ENCODE measurements at regions not wholly inside any gene's neighbourhood (a gene's known extent, or its start where the extent isn't known, plus 50 kb on each side); places are given as distances from the start of the nearest gene placed in this dataset.

GRCh38 chr13:76091076-76091475 is 454.9 kb downstream of the LMO7 start:
- WGBS, 2 experiments (ENCODE audit: extremely low coverage in 1 of 2, insufficient coverage in 1 of 2, insufficient read length in 1 of 2, insufficient replicate concordance in 2 of 2, low coverage in 1 of 2, low lambda C conversion rate in 2 of 2, missing lambda C conversion rate in 1 of 2) = 78% methylated on average over 4 of the region's 4 CpGs; no CpG with 5 or more reads in 1 of the 2 experiments
- no peak overlapping the region for H4K5ac ChIP-seq (ENCODE audit: insufficient read length, low read depth, low read length)
- H2BK20ac ChIP-seq (ENCODE audit: low read length) = no peak overlapping the region
- ChIA-PET CTCF (ENCODE audit: partially characterized antibody) (no interaction called here), POLR2A (ENCODE audit: partially characterized antibody) (no interaction called here)
- peaks cover 10 to 15% of the 10 kb centered on the region in 2 experiments for H3K9me3 ChIP-seq (ENCODE audit: insufficient read depth in 2 of 2, low read depth in 1 of 2, low read length in 1 of 2)
- DNase-seq (ENCODE audit: low read depth in 1 of 2, low spot score in 2 of 2) (no peak), FAIRE-seq (no peak)
- H2AFZ ChIP-seq (ENCODE audit: low read length) = no peak overlapping the region
- H3K4ac ChIP-seq (replicated peaks; ENCODE audit: insufficient read length, low read depth, low read length) = no peak overlapping the region
- H2AK5ac ChIP-seq (ENCODE audit: low read depth, low read length) = no peak overlapping the region
- no peak overlapping the region for H3K9ac ChIP-seq (replicated peaks in 1 of 4; ENCODE audit: extremely low read depth in 1 of 4, low read depth in 3 of 4, low read length in 3 of 4)
- H3K14ac ChIP-seq (ENCODE audit: insufficient read length) = no peak overlapping the region
- H3K79me1 ChIP-seq (ENCODE audit: low read depth, low read length) = no peaks in the 10 kb centered on the region
- no peaks in the 10 kb centered on the region for H3K23me2 ChIP-seq (ENCODE audit: low read depth, low read length)
- no peak overlapping the region for H2BK15ac ChIP-seq (ENCODE audit: low read length)
- no peak overlapping the region for H3K18ac ChIP-seq (ENCODE audit: extremely low read depth, low read length)
- no peak overlapping the region for H2BK12ac ChIP-seq (ENCODE audit: low read depth, low read length)
- no peak overlapping the region for H4K8ac ChIP-seq (ENCODE audit: extremely low read depth, insufficient read depth, low read length)
- no peak overlapping the region for H3K4me2 ChIP-seq (ENCODE audit: insufficient read depth in 1 of 2, low read depth in 2 of 2, low read length in 2 of 2)
- no peaks in the 10 kb centered on the region for H3K36me3 ChIP-seq (ENCODE audit: control insufficient read depth in 2 of 4, insufficient read depth in 4 of 4, low read length in 3 of 4)
- no peaks in the 10 kb centered on the region for H3K79me2 ChIP-seq (ENCODE audit: control insufficient read depth in 1 of 2, insufficient read depth in 2 of 2, low read length in 2 of 2)
- no peak overlapping the region for H3K23ac ChIP-seq (ENCODE audit: insufficient read length)
- H3K27me3 ChIP-seq (replicated peaks in 1 of 4; ENCODE audit: control insufficient read depth in 3 of 4, extremely low read depth in 1 of 4, insufficient read depth in 3 of 4, low read length in 3 of 4) = no peaks in the 10 kb centered on the region
- no peak overlapping the region for H2BK5ac ChIP-seq (ENCODE audit: low read depth, low read length)
- H2BK120ac ChIP-seq (replicated peaks; ENCODE audit: low read depth, low read length) = no peak overlapping the region
- TF ChIP-seq SP2 (IDR thresholded peaks at IDR 0.05; ENCODE audit: low read length) = no peak
- TF ChIP-seq HDAC6 (IDR thresholded peaks at IDR 0.05; ENCODE audit: low read depth, low read length) = no peak
- no peak for TF ChIP-seq CTBP2 (IDR thresholded peaks at IDR 0.05; ENCODE audit: borderline replicate concordance, insufficient read depth, insufficient read length, low read length)
- TF ChIP-seq ATF3 (IDR thresholded peaks at IDR 0.05; ENCODE audit: insufficient read depth, low read depth, low read length) = no peak
- TF ChIP-seq MAX (IDR thresholded peaks at IDR 0.05) = no peak
- no peak for TF ChIP-seq EP300 (IDR thresholded peaks at IDR 0.05; ENCODE audit: borderline replicate concordance in 1 of 2, low read depth in 2 of 2, low read length in 2 of 2)
- no peak overlapping the region for H3K56ac ChIP-seq (replicated peaks; ENCODE audit: insufficient read length, low read depth, low read length)
- no peaks in the 10 kb centered on the region for H3K4me1 ChIP-seq (replicated peaks in 1 of 4; ENCODE audit: control insufficient read depth in 3 of 4, insufficient read depth in 4 of 4, low read length in 3 of 4)
- H4K20me1 ChIP-seq (replicated peaks in 1 of 2; ENCODE audit: control insufficient read depth in 1 of 2, insufficient read depth in 2 of 2, low read length in 2 of 2) = no peaks in the 10 kb centered on the region
- H4K91ac ChIP-seq (replicated peaks; ENCODE audit: insufficient read length, low read length) = no peak overlapping the region
- H3K4me3 ChIP-seq (ENCODE audit: extremely low read depth in 1 of 4, insufficient read depth in 2 of 4, low read depth in 3 of 4, low read length in 4 of 4) = no peak overlapping the region
- no peak overlapping the region for H3K27ac ChIP-seq (ENCODE audit: low read depth, low read length)

All from H1 (cell line).